B cell (primary cell): ENCODE measurements at regions not wholly inside any gene's neighbourhood (a gene's known extent, or its start where the extent isn't known, plus 50 kb on each side); places are given as distances from the start of the nearest gene placed in this dataset.

ENCODE experiments used
- EZH2 ChIP-seq: IDR thresholded peaks from 2 replicates; pipeline ENCODE4 v1.6.1; 2012; ENCODE audit warnings: borderline replicate concordance, low read depth, mild to moderate bottlenecking, moderate library complexity, low read length; ENCODE audit not compliant: insufficient read depth, poor library complexity, severe bottlenecking
- TF ChIP-seq, protein P1 (sequence below): fragments of 200-600 bp; IDR thresholded peaks from one replicate; pipeline ENCODE4 v1.8.0; 2022; ENCODE audit warnings: antibody characterized with exemption, mild to moderate bottlenecking

DNA sequence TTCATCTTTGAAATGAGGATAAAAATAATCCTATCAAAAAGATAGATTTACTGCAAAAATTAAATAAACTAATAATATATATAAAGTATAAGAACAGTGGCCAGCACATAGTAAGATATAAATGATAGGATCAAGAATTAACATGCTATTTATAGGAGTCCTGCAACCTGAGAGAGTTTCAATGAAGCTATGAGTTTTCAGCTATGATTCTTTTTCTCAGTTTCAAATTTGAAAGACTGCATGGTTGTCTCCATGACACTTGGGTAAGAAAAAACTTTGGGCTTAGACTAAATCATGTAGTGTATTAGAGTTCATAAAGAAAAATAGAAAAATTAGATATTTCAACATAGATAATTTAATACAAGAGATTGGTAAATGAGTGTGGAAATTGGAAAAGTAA, 817.8 kb upstream of the KIF2B start:
- TF ChIP-seq, protein P1, sequence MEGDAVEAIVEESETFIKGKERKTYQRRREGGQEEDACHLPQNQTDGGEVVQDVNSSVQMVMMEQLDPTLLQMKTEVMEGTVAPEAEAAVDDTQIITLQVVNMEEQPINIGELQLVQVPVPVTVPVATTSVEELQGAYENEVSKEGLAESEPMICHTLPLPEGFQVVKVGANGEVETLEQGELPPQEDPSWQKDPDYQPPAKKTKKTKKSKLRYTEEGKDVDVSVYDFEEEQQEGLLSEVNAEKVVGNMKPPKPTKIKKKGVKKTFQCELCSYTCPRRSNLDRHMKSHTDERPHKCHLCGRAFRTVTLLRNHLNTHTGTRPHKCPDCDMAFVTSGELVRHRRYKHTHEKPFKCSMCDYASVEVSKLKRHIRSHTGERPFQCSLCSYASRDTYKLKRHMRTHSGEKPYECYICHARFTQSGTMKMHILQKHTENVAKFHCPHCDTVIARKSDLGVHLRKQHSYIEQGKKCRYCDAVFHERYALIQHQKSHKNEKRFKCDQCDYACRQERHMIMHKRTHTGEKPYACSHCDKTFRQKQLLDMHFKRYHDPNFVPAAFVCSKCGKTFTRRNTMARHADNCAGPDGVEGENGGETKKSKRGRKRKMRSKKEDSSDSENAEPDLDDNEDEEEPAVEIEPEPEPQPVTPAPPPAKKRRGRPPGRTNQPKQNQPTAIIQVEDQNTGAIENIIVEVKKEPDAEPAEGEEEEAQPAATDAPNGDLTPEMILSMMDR, result no peak
- no peak for TF ChIP-seq EZH2
